ENCODE measurements at regions not wholly inside any gene's neighbourhood (a gene's known extent, or its start where the extent isn't known, plus 50 kb on each side); places are given as distances from the start of the nearest gene placed in this dataset.

DNA sequence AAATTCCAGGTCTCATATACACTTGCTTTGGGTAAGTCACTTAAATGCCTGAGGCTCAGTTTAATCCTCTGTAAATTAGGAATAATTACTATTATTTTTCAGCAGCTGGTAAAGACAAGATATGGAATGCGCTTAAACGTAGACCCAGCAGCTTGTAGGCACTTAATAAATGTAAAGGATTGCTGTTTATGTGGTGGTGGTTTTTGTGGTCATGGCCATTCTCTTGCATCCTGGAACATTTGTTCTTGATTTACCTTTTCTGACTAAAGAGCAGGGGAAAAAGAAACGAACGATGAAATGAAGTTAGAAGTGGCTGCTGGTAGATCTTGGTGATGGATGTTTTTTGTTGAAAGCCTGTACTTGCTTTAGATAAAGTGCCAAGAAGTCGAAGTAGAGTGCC, 195.0 kb upstream of the FOXD3 start:
- H3K27me3 Mint-ChIP-seq (ENCODE audit: low read depth in 3 of 3): peaks cover 0 to 1% (median 0%) of the 10 kb centered on the region in 3 donors
- H3K36me3 Mint-ChIP-seq: no peaks in the 10 kb centered on the region
- H3K4me2 ChIP-seq (replicated peaks; ENCODE audit: extremely low read depth, low read length, poor library complexity, severe bottlenecking): no peak overlapping the region
- intact Hi-C loops (cut with micrococcal nuclease): no loop called here
- peaks cover 0 to 5% of the 10 kb centered on the region in 2 donors for H3K4me1 ChIP-seq (ENCODE audit: control insufficient read depth in 1 of 2, insufficient read depth in 2 of 2, low read length in 2 of 2)
- H3K4me1 Mint-ChIP-seq: peaks cover 6% of the 10 kb centered on the region
- no peaks in the 10 kb centered on the region for H3K36me3 ChIP-seq (replicated peaks in 1 of 2; ENCODE audit: control insufficient read depth in 1 of 2, insufficient read depth in 2 of 2, low read length in 2 of 2)
- WGBS (ENCODE audit: insufficient coverage): no CpG with 5 or more reads among the region's 5 CpGs
- no peaks in the 10 kb centered on the region for H3K9me3 ChIP-seq (replicated peaks in 1 of 2; ENCODE audit: control insufficient read depth in 1 of 2, insufficient read depth in 1 of 2, low read length in 2 of 2)
- H3K27ac Mint-ChIP-seq: no peak overlapping the region
- TF ChIP-seq CTCF (IDR thresholded peaks at IDR 0.05): no peak
- no peak overlapping the region for H3K4me3 ChIP-seq (replicated peaks in 1 of 3; ENCODE audit: low read depth in 2 of 3, low read length in 3 of 3)
- H3K79me2 ChIP-seq (ENCODE audit: insufficient read depth, low read length): no peaks in the 10 kb centered on the region
- H2AFZ ChIP-seq (ENCODE audit: insufficient read depth, low read depth, low read length, poor library complexity, severe bottlenecking): no peak overlapping the region
- DNase-seq: no peak
- H3K9me3 Mint-ChIP-seq: no peaks in the 10 kb centered on the region
- H3K27me3 ChIP-seq (ENCODE audit: control insufficient read depth in 2 of 2, insufficient read depth in 2 of 2, low read length in 2 of 2): no peaks in the 10 kb centered on the region
- H3K4me3 Mint-ChIP-seq: no peak overlapping the region
- no peak overlapping the region for H3K27ac ChIP-seq (ENCODE audit: low read depth in 1 of 2, low read length in 2 of 2)
- no peaks in the 10 kb centered on the region for H4K20me1 ChIP-seq (ENCODE audit: insufficient read depth, low read length)
- no peak overlapping the region for H3K9ac ChIP-seq (ENCODE audit: insufficient read depth, low read length, poor library complexity, severe bottlenecking)

DNA sequence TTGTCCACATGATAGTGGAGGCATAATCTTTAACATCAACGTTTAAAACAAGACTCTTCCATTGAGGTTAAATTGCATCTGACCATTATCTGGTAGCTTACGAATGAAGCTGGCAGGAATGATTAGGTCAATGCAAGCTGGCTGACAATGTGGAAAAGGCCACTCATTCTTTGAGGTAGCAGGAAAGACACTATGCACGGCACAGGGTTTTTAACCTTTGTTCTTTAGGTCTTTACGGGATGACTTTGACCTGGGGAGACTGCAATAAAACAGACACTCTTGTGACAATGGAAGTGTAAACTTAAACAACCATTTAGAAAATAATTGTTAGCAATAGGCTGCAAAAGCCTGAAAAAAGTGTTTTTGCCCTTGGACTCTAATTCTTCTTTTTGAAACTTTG, 193.8 kb upstream of the FOXD3 start:
- Mint-ChIP-seq H3K4me1 (peaks cover 5% of the 10 kb centered on the region), H3K27ac (no peak overlapping the region), H3K9me3 (no peaks in the 10 kb centered on the region), H3K36me3 (no peaks in the 10 kb centered on the region), H3K27me3 (ENCODE audit: low read depth in 3 of 3) (peaks cover 0 to 2% (median 1%) of the 10 kb centered on the region in 3 donors), H3K4me3 (no peak overlapping the region)
- intact Hi-C loops (cut with micrococcal nuclease): no loop called here
- Histone ChIP-seq H3K9me3 (replicated peaks in 1 of 2; ENCODE audit: control insufficient read depth in 1 of 2, insufficient read depth in 1 of 2, low read length in 2 of 2) (no peaks in the 10 kb centered on the region), H3K4me2 (replicated peaks; ENCODE audit: extremely low read depth, low read length, poor library complexity, severe bottlenecking) (no peak overlapping the region), H4K20me1 (ENCODE audit: insufficient read depth, low read length) (no peaks in the 10 kb centered on the region), H3K27ac (ENCODE audit: low read depth in 1 of 2, low read length in 2 of 2) (no peak overlapping the region), H3K9ac (ENCODE audit: insufficient read depth, low read length, poor library complexity, severe bottlenecking) (no peak overlapping the region), H3K4me1 (ENCODE audit: control insufficient read depth in 1 of 2, insufficient read depth in 2 of 2, low read length in 2 of 2) (peaks cover 0 to 5% of the 10 kb centered on the region in 2 donors), H3K27me3 (ENCODE audit: control insufficient read depth in 2 of 2, insufficient read depth in 2 of 2, low read length in 2 of 2) (no peaks in the 10 kb centered on the region), H3K4me3 (replicated peaks in 1 of 3; ENCODE audit: low read depth in 2 of 3, low read length in 3 of 3) (no peak overlapping the region), H3K79me2 (ENCODE audit: insufficient read depth, low read length) (no peaks in the 10 kb centered on the region), H2AFZ (ENCODE audit: insufficient read depth, low read depth, low read length, poor library complexity, severe bottlenecking) (no peak overlapping the region), H3K36me3 (replicated peaks in 1 of 2; ENCODE audit: control insufficient read depth in 1 of 2, insufficient read depth in 2 of 2, low read length in 2 of 2) (no peaks in the 10 kb centered on the region)
- DNase-seq: no peak
- TF ChIP-seq CTCF (IDR thresholded peaks at IDR 0.05): no peak
- 86% methylated on average over 1 of the region's 4 CpGs for WGBS (ENCODE audit: insufficient coverage)

Data from CD14-positive monocyte (primary cell).